OCI-LY7 (cell line): ENCODE measurements at regions not wholly inside any gene's neighbourhood (a gene's known extent, or its start where the extent isn't known, plus 50 kb on each side); places are given as distances from the start of the nearest gene placed in this dataset.

Experiments
- BruUV-seq: library from RNA; stranded (reverse); fragments of 400-500 nt; replicated peaks from 2 replicates; lab custom pipeline; 2021; lab: Mats Ljungman, UMichigan
- CTCF ChIA-PET: fragments of 300-600 bp; sonication (Branson Sonifier 250); formaldehyde crosslinking; loops from one replicate; lab custom pipeline; 2022; ENCODE audit warnings: antibody characterized with exemption; ENCODE audit not compliant: unreplicated experiment; lab: Charles Lee
- POLR2A ChIA-PET: fragments of 300-600 bp; sonication (Branson Sonifier 250); formaldehyde crosslinking; loops from one replicate; lab custom pipeline; 2022; ENCODE audit warnings: antibody characterized with exemption; lab: Charles Lee
- DNase-seq: peaks from one replicate; pipeline ENCODE4 v3.0.0-alpha.2; 2015; ENCODE audit warnings: low spot score
- H2AFZ ChIP-seq: fragments of 200-600 bp; sonication (generic), shearing (Covaris generic); 2 replicates; pipeline ENCODE4 v1.6.1; 2014; ENCODE audit warnings: mild to moderate bottlenecking, antibody characterized with exemption, low read length, moderate library complexity
- H3K27ac ChIP-seq: fragments of 200-600 bp; sonication (generic); 2 replicates; pipeline ENCODE4 v1.5.1; 2014; ENCODE audit warnings: mixed run types, low read depth, mild to moderate bottlenecking, moderate library complexity, low read length, inconsistent platforms; ENCODE audit not compliant: poor library complexity, severe bottlenecking
- H3K36me3 ChIP-seq: fragments of 200-600 bp; sonication (generic); 2 replicates; pipeline ENCODE4 v1.6.1; 2014; ENCODE audit warnings: mild to moderate bottlenecking, antibody characterized with exemption, low read length, moderate library complexity, mixed read lengths; ENCODE audit not compliant: insufficient read depth
- H3K4me1 ChIP-seq: fragments of 200-600 bp; sonication (generic); 2 replicates; pipeline ENCODE4 v1.5.1; 2014; ENCODE audit warnings: mild to moderate bottlenecking, low read length; ENCODE audit not compliant: insufficient read depth, poor library complexity, severe bottlenecking
- H3K4me2 ChIP-seq: fragments of 200-600 bp; sonication (generic); 2 replicates; pipeline ENCODE4 v1.6.1; 2014; ENCODE audit warnings: mild to moderate bottlenecking, low read length
- H3K4me3 ChIP-seq: fragments of 200-600 bp; sonication (generic); 2 replicates; pipeline ENCODE4 v1.5.1; 2014; ENCODE audit warnings: mild to moderate bottlenecking, low read depth, low read length; ENCODE audit not compliant: poor library complexity, severe bottlenecking
- H3K79me2 ChIP-seq: fragments of 200-600 bp; sonication (generic); 2 replicates; pipeline ENCODE4 v1.6.1; 2016; ENCODE audit warnings: low read depth, mild to moderate bottlenecking, low read length, moderate library complexity, mixed read lengths; ENCODE audit not compliant: insufficient read depth
- H3K9me2 ChIP-seq: fragments of 200-600 bp; sonication (generic); 2 replicates; pipeline ENCODE4 v1.6.1; 2016; ENCODE audit warnings: mild to moderate bottlenecking, low read length, mixed read lengths; ENCODE audit not compliant: insufficient read depth
- H3K9me3 ChIP-seq: fragments of 200-600 bp; sonication (generic); 2 replicates; pipeline ENCODE4 v1.6.1; 2014; ENCODE audit warnings: mild to moderate bottlenecking, mixed run types, low read length, mixed read lengths
- H4K20me1 ChIP-seq: fragments of 200-600 bp; sonication (generic); 2 replicates; pipeline ENCODE4 v1.6.1; 2014; ENCODE audit warnings: mild to moderate bottlenecking, antibody characterized with exemption, low read length, moderate library complexity, mixed read lengths; ENCODE audit not compliant: insufficient read depth
- CTCF ChIP-seq: fragments of 200-600 bp; sonication (generic); conservative IDR thresholded peaks from 2 replicates; pipeline ENCODE4 v1.5.1; 2014; ENCODE audit warnings: mild to moderate bottlenecking, antibody characterized with exemption, low read length, moderate library complexity, mixed read lengths
- EZH2phosphoT487 ChIP-seq: fragments of 200-600 bp; sonication (generic); IDR thresholded peaks from 2 replicates; pipeline ENCODE4 v1.6.1; 2018; ENCODE audit warnings: low read depth, borderline replicate concordance, mild to moderate bottlenecking, mixed run types, antibody characterized with exemption, low read length, moderate library complexity, mixed read lengths
- intact Hi-C: fragments of 100-400 bp; cut with micrococcal nuclease; formaldehyde crosslinking; loops from one replicate; pipeline ENCODE4 v1.10.0; 2022; ENCODE audit not compliant: unreplicated experiment

GRCh38 chr12:111067498-111067897 lies 147.1 kb upstream of the MYL2 start:
- H3K79me2 ChIP-seq = no peaks in the 10 kb centered on the region
- no TSS peak for BruUV-seq
- intact Hi-C loops = no loop called here
- no peaks in the 10 kb centered on the region for H3K9me3 ChIP-seq
- no peak overlapping the region for H3K27ac ChIP-seq
- H3K36me3 ChIP-seq = no peaks in the 10 kb centered on the region
- H3K4me2 ChIP-seq = no peak overlapping the region
- DNase-seq = no peak
- H3K4me3 ChIP-seq = no peak overlapping the region
- POLR2A ChIA-PET = interaction anchor here (0.6 to 1.1 kb wide), 3 partner anchors 10 to 11 kb away, joined by 3 to 4 read pairs (median 3); no protein-coding TSS in a partner anchor
- H3K4me1 ChIP-seq = no peaks in the 10 kb centered on the region
- TF ChIP-seq CTCF = no peak
- TF ChIP-seq EZH2phosphoT487 = no peak
- H3K9me2 ChIP-seq = no peaks in the 10 kb centered on the region
- no peaks in the 10 kb centered on the region for H4K20me1 ChIP-seq
- H2AFZ ChIP-seq = peak overlapping the region; percentile 16; the same call in 1 of the 2 replicates
- CTCF ChIA-PET = no interaction called here

GRCh38 chr12:111066744-111067437 lies 146.5 kb upstream of the MYL2 start:
- no peaks in the 10 kb centered on the region for H3K9me2 ChIP-seq
- H3K9me3 ChIP-seq = no peaks in the 10 kb centered on the region
- ChIA-PET CTCF (no interaction called here), POLR2A (interaction anchor here (0.6 to 1.1 kb wide), 5 partner anchors 9 to 1809 kb away, joined by 3 to 4 read pairs (median 3); no protein-coding TSS in a partner anchor)
- H3K79me2 ChIP-seq = no peaks in the 10 kb centered on the region
- peak; percentile 42 for DNase-seq
- no peak overlapping the region for H3K4me2 ChIP-seq
- no peaks in the 10 kb centered on the region for H3K36me3 ChIP-seq
- H2AFZ ChIP-seq = peak overlapping the region; percentile 16; the same call in 1 of the 2 replicates
- H3K4me3 ChIP-seq = no peak overlapping the region
- TF ChIP-seq CTCF = no peak
- no peak for TF ChIP-seq EZH2phosphoT487
- H3K27ac ChIP-seq = no peak overlapping the region
- no TSS peak for BruUV-seq
- intact Hi-C loops = no loop called here
- H4K20me1 ChIP-seq = no peaks in the 10 kb centered on the region
- H3K4me1 ChIP-seq = no peaks in the 10 kb centered on the region

- intact Hi-C loops = no loop called here
- ChIA-PET POLR2A (no interaction called here), CTCF (no interaction called here)
- Histone ChIP-seq H3K4me1 (no peaks in the 10 kb centered on the region), H3K4me3 (no peak overlapping the region), H3K79me2 (no peaks in the 10 kb centered on the region), H3K36me3 (no peaks in the 10 kb centered on the region), H2AFZ (no peak overlapping the region), H3K9me2 (no peaks in the 10 kb centered on the region), H3K27ac (no peak overlapping the region), H4K20me1 (no peaks in the 10 kb centered on the region), H3K9me3 (no peaks in the 10 kb centered on the region), H3K4me2 (no peak overlapping the region)
- no peak for DNase-seq
- BruUV-seq = no TSS peak
- TF ChIP-seq CTCF (no peak), EZH2phosphoT487 (no peak)
Measured at GRCh38 chr12:111064982-111065381, 144.6 kb upstream of the MYL2 start.
